Upper lobe of right lung (tissue), 1 donor: ENCODE measurements at regions not wholly inside any gene's neighbourhood (a gene's known extent, or its start where the extent isn't known, plus 50 kb on each side); places are given as distances from the start of the nearest gene placed in this dataset.
A peak's percentile ranks its signal among the peaks of the same experiment; 100 is the strongest.

Source experiments
- ATAC-seq: fragments of 200-7000 bp; cut with Tn5 transposase; one replicate; pipeline ENCODE4 v1.9.1; 2020; ENCODE audit warnings: mild to moderate bottlenecking, moderate library complexity
- DNase-seq: peaks from one replicate; pipeline ENCODE4 v3.0.0-alpha.2; 2020
- H3K27ac ChIP-seq: fragments of 200-600 bp; one replicate; pipeline ENCODE4 v1.8.0; 2022
- H3K27me3 ChIP-seq: fragments of 200-600 bp; one replicate; pipeline ENCODE4 v1.8.0; 2022; ENCODE audit warnings: mild to moderate bottlenecking
- H3K36me3 ChIP-seq: fragments of 200-600 bp; one replicate; pipeline ENCODE4 v1.8.0; 2022
- H3K4me1 ChIP-seq: fragments of 200-600 bp; one replicate; pipeline ENCODE4 v1.8.0; 2022
- H3K4me3 ChIP-seq: fragments of 200-600 bp; one replicate; pipeline ENCODE4 v1.8.0; 2022; ENCODE audit warnings: mild to moderate bottlenecking
- H3K9me3 ChIP-seq: fragments of 200-600 bp; one replicate; pipeline ENCODE4 v1.8.0; 2022
- intact Hi-C: fragments of 100-400 bp; cut with DNase I; formaldehyde crosslinking; loops from one replicate; pipeline ENCODE4 v1.11.0; 2022
- TF ChIP-seq, protein P1 (sequence below): fragments of 200-600 bp; IDR thresholded peaks from one replicate; pipeline ENCODE4 v1.8.0; 2022; ENCODE audit warnings: antibody characterized with exemption
- donor health status: DM: no; HTN: yes; CAD: no; lungs with severe emphysema.

DNA sequence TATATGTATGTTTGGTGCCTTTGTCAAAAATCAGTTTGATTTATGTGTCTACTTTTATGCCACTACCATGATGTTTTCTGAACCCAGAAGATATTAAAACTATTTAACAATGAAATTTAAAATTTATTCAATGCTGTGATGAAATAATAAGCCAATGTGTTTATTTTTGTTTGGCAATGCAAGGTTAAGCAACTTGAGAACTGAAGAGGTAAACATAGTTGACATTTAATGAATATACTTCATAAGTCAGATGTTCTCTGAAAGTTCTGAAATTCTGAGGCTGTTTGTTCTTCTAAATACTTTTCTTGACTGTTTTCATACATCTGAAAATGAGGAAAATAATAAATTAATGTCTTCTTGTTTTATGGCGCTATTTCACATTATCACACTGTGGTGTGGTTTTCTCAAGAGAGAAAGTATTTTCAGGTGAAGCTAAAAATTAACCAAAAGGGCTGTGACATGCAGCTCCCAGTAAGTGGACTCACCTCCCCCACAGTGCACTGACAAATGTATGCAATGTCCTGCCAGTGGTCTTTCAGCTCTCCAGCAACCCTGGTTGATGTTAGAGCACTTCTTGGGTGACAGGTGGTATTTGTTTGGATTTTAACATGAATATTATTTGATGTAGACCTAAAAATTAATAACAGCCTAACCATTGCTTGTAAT, 863.6 kb upstream of the SALL3 start:
- intact Hi-C loops: no loop called here
- Histone ChIP-seq H3K27me3 (no peaks in the 10 kb centered on the region), H3K9me3 (no peaks in the 10 kb centered on the region), H3K27ac (no peak overlapping the region), H3K4me1 (no peaks in the 10 kb centered on the region), H3K36me3 (no peaks in the 10 kb centered on the region), H3K4me3 (no peak overlapping the region)
- no peak for DNase-seq
- ATAC-seq: no peak
- TF ChIP-seq, protein P1, sequence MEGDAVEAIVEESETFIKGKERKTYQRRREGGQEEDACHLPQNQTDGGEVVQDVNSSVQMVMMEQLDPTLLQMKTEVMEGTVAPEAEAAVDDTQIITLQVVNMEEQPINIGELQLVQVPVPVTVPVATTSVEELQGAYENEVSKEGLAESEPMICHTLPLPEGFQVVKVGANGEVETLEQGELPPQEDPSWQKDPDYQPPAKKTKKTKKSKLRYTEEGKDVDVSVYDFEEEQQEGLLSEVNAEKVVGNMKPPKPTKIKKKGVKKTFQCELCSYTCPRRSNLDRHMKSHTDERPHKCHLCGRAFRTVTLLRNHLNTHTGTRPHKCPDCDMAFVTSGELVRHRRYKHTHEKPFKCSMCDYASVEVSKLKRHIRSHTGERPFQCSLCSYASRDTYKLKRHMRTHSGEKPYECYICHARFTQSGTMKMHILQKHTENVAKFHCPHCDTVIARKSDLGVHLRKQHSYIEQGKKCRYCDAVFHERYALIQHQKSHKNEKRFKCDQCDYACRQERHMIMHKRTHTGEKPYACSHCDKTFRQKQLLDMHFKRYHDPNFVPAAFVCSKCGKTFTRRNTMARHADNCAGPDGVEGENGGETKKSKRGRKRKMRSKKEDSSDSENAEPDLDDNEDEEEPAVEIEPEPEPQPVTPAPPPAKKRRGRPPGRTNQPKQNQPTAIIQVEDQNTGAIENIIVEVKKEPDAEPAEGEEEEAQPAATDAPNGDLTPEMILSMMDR: no peak

DNA sequence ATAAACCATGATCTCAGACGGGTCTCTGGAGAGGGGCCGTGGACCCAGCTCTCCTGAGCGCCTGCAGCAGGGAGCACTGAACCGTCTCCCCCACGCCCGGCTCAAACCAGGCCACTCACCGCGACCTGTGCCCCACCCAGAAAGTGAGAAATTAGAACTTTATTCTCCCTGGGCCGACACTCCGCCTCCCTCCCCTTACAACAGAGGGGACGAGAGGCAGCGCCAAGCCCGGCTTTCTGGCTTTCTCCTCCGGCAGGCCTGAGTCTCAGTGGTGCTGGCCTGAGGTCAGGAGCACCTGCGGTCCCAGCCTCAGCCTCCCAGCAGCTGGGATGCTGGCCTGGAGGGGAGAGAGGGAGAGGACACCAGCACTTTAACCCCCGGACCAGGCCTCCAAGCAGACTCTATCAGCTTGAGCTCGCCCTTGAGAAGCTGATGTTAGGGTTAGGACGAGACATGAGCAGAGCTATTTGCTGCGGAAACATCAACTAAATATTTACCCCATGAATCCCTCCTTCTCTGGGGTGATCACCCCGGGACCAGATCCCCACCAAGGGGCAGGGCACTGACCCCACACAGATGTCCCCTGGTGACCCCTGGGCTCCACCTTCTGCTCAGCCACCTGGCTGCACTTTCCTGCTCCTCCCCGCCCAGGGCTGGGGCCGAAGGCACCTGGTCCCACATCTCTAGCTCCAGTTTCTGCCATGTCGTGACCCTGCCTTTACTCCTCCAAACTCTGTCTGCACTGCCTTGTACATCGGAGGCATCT, 856.3 kb upstream of the SALL3 start:
- intact Hi-C loops: no loop called here
- Histone ChIP-seq H3K4me1 (no peaks in the 10 kb centered on the region), H3K36me3 (no peaks in the 10 kb centered on the region), H3K27me3 (no peaks in the 10 kb centered on the region), H3K4me3 (no peak overlapping the region), H3K9me3 (no peaks in the 10 kb centered on the region), H3K27ac (peak overlapping the region; percentile 36)
- ATAC-seq (peak; percentile 7), DNase-seq (no peak)
- TF ChIP-seq, protein P1: no peak

DNA sequence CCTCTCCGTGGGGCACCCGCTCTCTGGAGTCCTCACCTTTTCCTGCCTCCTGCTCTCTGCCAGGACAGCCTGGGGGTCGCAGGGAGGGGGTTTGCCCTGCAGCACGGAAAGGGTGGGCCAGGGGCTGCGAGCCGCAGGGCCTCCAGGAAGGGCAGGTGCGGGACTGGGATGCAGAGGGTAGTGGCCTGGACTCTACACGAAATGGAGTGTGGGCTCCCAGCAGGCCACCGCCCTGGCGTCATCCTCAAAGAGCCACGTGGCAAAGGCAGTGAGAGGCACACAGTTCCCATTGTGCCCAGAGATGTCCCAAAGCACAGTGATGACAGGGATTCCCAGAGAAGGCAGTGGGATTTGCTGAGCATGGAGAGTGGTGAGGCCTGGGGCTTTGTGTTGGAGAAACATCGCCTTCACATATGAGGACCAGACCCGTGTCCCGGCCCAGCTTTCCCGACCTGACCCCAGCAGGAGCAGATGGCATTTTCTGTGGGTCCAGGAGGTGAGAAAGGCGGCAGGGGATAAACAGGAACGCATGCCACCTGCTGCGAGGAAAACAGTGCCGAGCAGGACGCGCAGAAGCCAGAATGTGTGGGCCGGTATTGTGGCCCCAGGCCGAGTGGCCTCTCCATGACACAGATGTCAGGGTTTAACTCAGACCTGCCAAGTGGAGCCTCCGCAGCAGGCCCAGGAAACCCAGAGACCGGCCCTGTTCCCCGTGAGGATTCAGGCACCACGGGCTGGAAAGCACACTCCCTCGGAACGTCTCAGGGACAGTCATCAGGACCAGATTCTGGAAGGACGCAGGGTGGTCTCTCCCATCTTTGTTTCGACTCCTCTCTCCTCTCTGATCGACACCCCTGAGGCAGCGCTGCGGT, 855.5 kb upstream of the SALL3 start:
- ATAC-seq (peak; percentile 7), DNase-seq (no peak)
- intact Hi-C loops: no loop called here
- H3K27me3 ChIP-seq: no peaks in the 10 kb centered on the region
- TF ChIP-seq, protein P1: no peak
- H3K4me3 ChIP-seq: no peak overlapping the region
- no peak overlapping the region for H3K27ac ChIP-seq
- no peaks in the 10 kb centered on the region for H3K36me3 ChIP-seq
- no peaks in the 10 kb centered on the region for H3K9me3 ChIP-seq
- H3K4me1 ChIP-seq: no peaks in the 10 kb centered on the region

DNA sequence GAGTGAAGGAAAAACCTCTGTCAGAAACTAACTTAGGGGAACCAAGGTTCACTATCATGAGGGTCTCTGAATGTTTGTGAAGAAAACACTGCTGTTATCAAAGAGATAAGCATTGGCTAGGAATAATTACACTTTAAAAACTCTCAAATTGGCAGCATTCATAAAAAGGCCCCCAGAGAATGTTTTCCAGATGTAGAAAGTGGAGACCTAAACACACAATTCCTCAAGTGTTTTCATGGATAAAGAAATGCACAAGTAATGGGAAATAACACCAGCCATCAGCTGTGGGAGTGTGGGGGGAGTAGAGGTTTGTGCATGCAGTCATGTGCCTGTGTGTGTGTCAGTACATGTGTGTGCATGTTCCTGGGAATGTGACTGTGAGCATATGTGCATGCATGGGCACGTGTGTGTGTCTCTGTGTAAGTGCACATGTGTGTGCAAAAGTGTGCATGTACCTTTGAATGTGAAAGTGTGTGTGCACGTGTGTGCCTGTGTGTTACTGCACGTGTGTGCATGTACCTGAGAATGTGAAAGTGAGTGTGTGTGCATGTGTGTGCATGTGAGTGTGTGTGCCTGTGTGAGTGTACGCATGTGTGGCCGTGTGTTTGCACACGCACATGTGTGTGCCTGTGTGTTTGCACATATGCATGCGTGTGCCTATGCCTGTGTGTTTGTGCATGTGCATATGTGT, 854.3 kb upstream of the SALL3 start:
- TF ChIP-seq, protein P1: no peak
- Histone ChIP-seq H3K27ac (no peak overlapping the region), H3K27me3 (no peaks in the 10 kb centered on the region), H3K36me3 (no peaks in the 10 kb centered on the region), H3K9me3 (no peaks in the 10 kb centered on the region), H3K4me3 (no peak overlapping the region), H3K4me1 (no peaks in the 10 kb centered on the region)
- intact Hi-C loops: no loop called here
- DNase-seq: no peak
- no peak for ATAC-seq

DNA sequence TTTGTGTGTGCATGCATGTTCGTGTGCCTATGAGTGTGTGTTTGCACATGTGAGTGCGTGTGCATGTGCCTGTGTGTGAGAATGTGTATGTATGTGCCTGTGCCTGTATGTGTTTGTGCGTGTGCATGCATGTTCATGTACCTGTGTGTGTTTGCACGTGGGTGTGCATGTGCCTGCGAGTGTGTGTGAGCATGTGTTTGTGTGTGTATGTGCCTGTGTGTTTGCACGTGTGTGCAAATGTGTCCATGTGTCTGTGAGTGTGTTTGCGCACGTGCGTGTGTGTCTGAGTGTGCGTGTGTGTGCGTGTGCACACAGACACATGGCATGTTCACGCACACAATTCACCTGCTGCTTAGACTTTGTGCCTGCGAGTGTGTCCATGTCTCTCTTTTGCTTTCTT, 853.5 kb upstream of the SALL3 start:
- H3K36me3 ChIP-seq: no peaks in the 10 kb centered on the region
- no peaks in the 10 kb centered on the region for H3K4me1 ChIP-seq
- H3K4me3 ChIP-seq: no peak overlapping the region
- H3K27me3 ChIP-seq: no peaks in the 10 kb centered on the region
- H3K9me3 ChIP-seq: no peaks in the 10 kb centered on the region
- TF ChIP-seq, protein P1: no peak
- DNase-seq (no peak), ATAC-seq (no peak)
- intact Hi-C loops: no loop called here
- no peak overlapping the region for H3K27ac ChIP-seq
